GM12865 (cell line): ENCODE measurements at regions not wholly inside any gene's neighbourhood (a gene's known extent, or its start where the extent isn't known, plus 50 kb on each side); places are given as distances from the start of the nearest gene placed in this dataset.
A peak's percentile ranks its signal among the peaks of the same experiment; 100 is the strongest.
"Not testable (repeated sequence)": the region's sequence is repeated elsewhere in the genome, so short reads cannot be mapped to it uniquely, and the experiment has no call there.

ENCODE experiments used
- DNase-seq: peaks from one replicate; pipeline ENCODE4 v3.0.0; 2010; ENCODE audit warnings: low read depth
- H3K4me3 ChIP-seq: 2 replicates; pipeline ENCODE4 v1.5.1; 2011; ENCODE audit warnings: mild to moderate bottlenecking, low read depth, low read length, control low read depth
- TF ChIP-seq, protein P1 (sequence below): IDR thresholded peaks from 2 replicates; pipeline ENCODE4 v1.5.1; 2011; ENCODE audit warnings: low read length, control low read depth, low read depth, inconsistent platforms; ENCODE audit not compliant: insufficient read depth; ENCODE audit errors: missing control alignments

DNA sequence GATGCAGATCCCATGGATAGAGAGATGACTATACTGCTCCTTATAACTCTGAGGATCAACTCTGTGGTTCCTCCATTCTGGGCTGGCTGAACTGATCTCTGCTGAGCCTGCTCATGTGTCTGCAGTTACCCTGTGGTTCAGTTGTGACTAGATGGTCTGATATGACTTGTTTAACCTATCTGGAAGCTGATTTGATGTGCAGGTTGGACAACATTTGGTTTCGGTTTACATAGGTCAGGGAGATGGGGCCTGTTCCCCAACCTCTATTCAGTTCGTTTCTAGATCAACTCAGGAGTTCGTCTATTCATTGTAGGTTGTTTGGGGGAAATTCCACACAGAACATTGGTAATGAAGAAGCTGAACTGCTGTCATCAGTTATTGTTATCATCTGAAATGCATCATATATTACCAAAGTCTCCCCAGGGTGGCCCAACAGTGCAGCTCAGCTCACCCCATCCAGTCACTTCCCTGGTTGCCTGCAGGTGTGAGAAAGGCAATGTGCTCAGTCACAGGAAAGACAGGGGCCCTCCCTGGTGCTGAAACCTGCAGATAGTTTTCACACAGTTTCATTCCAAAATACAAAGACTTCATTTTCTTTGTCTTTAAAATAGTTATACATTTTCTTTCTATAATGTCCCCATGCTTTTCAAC lies 415.0 kb downstream of the RPIA start:
- DNase-seq, H3K4me3 ChIP-seq: not testable (repeated sequence)

DNA sequence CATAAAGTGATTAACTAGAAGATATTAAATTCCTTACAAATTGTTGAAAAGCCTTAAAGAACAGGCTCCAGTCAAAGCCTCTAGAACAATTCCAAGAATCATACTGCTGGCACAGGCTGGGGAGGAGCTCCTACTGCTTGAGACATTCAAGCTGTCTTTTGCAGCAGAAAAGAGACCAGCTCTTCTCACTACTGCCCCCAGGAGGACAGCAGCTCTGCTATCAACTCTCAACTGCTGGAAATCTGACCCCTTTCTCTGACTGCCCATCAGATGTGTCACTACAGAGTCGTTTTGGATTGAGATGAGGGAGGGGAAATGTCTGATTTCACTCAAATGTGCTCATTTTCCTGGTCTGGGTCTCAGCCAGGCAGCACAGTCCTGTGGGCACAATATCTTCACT lies 421.0 kb downstream of the RPIA start:
- DNase-seq: peak; percentile 2
- TF ChIP-seq, protein P1, sequence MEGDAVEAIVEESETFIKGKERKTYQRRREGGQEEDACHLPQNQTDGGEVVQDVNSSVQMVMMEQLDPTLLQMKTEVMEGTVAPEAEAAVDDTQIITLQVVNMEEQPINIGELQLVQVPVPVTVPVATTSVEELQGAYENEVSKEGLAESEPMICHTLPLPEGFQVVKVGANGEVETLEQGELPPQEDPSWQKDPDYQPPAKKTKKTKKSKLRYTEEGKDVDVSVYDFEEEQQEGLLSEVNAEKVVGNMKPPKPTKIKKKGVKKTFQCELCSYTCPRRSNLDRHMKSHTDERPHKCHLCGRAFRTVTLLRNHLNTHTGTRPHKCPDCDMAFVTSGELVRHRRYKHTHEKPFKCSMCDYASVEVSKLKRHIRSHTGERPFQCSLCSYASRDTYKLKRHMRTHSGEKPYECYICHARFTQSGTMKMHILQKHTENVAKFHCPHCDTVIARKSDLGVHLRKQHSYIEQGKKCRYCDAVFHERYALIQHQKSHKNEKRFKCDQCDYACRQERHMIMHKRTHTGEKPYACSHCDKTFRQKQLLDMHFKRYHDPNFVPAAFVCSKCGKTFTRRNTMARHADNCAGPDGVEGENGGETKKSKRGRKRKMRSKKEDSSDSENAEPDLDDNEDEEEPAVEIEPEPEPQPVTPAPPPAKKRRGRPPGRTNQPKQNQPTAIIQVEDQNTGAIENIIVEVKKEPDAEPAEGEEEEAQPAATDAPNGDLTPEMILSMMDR: peak; percentile 35
- not testable (repeated sequence) for H3K4me3 ChIP-seq

DNA sequence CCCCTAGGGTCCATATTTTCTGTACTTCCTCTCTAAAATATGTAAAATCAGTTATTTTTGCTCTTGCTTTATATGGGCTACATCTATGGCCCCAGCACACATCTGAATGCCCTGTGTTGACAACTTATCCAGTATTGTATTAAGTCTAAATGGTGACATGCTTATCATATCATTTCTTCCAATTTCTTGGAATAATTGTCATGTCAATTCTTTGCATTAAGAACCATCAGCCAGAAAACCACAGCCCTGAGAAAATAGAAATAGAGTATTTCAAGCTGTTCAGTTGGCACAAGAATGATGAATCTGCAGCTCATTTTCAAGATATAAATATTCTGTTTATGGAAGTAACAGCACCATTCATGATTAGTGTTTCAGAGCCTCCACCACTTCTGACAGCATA lies 421.8 kb downstream of the RPIA start:
- DNase-seq, H3K4me3 ChIP-seq: not testable (repeated sequence)

DNA sequence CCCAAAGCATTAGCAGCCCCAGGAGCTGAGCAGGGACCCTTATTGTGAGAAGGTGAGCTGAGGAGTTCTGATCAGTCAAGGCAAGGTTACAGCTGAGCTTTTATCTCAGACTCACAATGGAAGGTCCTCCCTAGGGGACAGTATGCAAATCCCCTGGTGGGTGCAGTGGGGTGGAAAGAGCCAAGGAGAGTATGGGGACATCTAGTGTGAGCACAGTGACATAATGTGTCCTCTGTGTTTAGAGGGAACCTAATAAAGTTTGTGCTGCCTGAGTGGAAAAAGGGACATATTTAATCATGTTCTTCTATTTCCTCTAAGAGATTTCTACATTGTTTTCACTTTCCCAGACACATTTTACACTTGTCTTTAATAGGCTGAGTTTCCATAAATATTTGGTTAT lies 438.0 kb downstream of the RPIA start:
- H3K4me3 ChIP-seq, DNase-seq: not testable (repeated sequence)

DNA sequence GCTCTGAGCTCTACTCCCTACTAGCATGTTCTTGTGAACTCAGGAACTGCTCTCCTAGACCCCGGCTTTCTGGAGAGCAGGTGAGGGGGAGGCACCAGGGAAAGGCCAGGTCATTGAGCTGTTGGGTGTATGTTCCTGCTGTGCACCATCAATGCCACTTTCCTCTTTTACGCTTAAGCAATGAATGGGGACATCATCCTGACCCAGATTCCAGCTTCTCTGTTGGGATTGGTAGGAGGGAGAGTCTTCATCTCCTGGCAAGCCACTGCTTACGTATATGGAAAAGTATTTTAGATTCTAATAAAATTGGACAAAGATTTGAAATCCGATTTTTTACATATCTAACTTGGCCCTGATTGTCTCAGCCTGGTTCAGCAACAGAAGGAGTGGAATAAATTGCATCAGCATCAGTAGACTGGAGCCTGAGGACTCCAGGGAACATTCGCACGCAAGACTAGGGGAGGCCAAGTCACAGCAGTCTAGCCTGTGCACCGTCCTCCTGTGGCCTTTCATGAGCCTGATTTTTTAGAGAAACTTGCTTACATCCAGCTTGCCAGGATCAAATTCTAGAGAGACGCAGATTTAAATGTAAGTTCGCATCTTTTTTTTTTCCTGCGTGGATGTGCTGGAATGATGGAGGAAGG lies 439.3 kb downstream of the RPIA start:
- not testable (repeated sequence) for DNase-seq, H3K4me3 ChIP-seq

DNA sequence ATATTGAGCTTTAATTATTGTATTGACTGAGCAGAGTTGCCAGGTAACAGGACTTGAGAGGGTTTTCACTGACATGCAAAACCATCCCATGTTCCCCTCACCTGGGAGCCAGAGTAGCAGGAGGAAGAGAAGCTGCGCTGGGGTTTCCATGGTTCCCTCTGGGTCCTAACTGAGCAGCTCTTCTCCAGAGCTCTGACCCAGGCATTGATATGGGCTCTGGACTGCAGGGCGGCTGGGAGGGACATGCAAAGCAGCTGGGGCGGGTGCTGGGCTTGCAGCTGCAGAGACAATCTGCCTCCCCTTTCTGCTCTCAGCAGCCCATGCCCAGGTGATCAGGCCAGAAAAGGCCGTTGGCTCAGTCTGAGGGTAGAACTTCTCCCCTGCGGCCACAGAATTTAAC lies 451.5 kb downstream of the RPIA start:
- peak; percentile 9 for DNase-seq
- H3K4me3 ChIP-seq: not testable (repeated sequence)

DNA sequence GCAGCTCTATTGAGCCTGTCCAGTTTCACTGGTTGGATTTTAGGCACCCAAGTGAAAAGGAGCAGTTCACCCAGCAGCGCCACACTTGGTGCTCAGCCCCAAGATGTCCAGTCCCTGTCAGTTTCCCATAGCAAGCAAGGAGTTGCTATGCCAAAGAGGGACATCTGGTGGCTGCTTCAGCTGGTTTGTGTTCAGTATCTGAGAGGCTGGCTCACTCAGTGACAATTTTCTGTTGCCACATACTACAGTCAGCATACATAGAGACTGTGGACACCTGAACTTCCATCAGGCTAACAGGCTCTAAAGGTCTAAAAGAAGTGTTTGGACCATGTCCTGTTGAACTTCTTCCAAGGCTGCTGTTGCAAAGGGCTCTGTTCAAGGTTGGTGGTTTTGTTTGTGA lies 453.9 kb downstream of the RPIA start:
- peak; percentile 1 for DNase-seq
- not testable (repeated sequence) for H3K4me3 ChIP-seq

DNA sequence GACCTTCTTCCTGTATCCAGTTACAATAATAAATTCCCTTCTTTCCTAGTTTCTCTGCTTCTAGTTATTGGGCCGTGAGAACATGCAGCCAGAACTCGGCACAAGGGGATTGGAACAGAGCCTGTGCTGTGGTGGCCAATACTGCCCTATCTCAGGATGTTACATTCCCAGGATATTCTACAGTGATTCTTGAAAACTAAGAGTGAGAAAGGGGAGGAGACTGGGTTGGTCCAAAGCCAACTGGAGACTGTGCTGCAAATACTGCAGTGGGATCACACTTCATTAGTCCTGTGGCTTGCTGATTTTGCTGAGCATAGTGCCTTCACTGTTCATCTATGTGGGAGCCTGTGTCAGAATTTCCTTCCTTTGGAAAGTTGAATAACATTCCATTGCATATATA lies 456.8 kb downstream of the RPIA start:
- not testable (repeated sequence) for H3K4me3 ChIP-seq, DNase-seq

DNA sequence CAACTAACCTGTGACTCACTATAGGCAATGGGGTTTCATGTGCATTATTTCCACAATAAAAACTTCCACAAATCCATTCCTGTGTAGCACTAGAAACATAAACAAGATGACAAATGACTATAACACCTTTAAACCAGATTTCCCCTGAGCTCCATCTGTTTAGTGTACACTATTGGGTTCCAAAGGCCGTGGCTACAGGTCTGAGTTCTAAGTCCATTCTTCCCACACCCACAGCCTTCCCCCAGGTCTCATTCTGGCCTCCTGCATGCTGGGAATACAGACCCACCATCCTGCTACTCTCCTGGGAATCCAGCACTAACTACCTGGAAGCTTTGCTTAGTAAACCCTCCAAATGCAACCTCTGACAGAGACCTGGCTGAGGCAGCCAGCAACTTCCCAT lies 460.2 kb downstream of the RPIA start:
- not testable (repeated sequence) for DNase-seq, H3K4me3 ChIP-seq

DNA sequence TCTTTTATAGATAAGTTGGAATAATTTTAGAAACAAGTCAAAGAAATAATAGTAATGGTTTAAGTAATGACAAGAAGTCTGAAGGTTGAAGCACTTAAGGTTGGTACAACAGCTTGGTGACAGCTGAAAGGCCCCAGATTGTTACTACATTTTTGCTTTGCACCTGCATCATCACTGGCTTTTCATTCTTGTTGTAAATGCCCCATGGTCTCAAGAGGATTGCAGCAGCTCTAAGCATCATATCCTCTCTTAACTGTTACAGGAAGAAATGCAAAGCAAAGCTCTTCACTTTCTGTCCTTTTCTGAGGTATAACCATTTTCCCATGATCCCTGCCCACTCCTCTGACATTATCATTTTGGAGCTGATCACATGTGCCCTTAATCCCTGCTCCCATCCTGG lies 461.0 kb downstream of the RPIA start:
- DNase-seq, H3K4me3 ChIP-seq: not testable (repeated sequence)

DNA sequence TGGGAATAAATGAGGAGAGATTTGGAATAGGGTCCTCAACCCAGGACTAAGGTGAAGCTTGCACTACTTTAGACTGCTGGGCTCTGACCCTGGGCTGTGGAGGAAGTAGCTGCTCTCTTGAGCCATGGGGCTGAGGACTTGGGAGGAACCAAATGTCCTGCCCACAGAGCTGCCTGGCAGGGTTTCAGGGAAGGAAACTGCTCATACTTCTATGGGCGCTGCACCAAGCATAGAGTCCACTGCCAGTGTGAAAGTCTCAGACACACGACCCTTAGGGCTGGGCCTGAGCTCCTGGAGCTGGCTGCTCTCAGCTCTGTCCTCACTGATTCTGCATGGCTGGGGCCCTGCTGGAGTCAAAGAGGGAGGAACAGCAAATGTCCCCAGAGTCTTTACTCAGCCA lies 461.7 kb downstream of the RPIA start:
- DNase-seq, H3K4me3 ChIP-seq: not testable (repeated sequence)

DNA sequence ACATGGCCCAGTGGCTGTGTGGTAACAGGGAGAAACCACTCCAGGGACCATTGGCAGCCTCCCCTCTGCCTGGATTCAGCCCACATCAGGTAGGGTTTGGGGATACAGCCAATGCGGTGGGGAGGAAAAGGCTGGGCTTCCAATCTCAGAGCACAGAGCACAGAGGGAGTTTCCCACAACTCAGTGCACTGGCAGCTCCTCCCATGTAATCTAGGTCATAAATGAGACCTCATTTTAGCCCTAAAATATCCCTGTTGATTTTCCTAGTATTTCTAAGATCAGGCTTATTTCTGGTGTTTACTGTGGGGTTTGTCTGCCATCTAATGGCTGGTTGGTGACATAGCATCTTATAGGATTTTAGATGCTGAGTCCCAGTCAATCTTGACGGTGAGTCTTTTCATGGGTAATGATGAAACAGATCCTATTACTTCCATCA lies 462.8 kb downstream of the RPIA start:
- DNase-seq, H3K4me3 ChIP-seq: not testable (repeated sequence)

DNA sequence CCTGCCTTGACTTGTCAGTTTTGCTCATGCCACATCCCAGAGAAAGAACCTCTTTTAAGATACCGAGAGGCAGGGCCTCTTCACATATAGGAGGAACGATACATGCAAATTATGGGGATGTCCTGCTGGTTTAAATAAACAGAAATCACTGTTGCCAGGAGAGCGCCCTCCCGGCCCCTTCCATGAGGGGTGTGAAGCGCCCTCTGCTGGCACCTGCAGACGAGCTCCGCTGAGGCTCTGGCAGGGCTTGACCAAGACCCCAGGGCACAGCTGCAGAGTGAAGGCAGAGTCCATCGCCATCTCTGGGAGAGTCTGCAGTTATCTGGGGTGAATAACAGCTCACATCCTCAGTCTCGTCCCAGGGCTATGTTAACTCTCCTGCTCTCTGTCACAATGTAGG lies 468.8 kb downstream of the RPIA start:
- DNase-seq, H3K4me3 ChIP-seq: not testable (repeated sequence)

DNA sequence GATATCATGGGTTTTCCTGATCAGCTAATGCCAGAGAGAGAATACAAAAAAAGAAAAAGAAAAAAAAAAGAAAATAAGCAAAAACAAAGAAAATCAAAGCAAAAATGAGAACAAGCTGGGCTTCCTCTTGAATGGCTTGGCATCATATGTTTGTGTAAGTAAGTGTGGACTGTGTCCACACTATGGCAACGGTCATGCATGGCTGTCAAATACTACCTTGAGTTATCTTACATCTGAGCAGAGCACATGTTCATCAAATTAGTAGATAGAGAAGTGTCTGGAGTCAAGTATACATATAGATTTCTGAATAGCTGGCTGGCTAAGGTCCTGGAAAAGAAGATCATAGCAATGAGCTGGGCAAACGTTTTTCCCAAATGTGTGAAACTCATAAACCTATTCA lies 470.2 kb downstream of the RPIA start:
- H3K4me3 ChIP-seq, DNase-seq: not testable (repeated sequence)

DNA sequence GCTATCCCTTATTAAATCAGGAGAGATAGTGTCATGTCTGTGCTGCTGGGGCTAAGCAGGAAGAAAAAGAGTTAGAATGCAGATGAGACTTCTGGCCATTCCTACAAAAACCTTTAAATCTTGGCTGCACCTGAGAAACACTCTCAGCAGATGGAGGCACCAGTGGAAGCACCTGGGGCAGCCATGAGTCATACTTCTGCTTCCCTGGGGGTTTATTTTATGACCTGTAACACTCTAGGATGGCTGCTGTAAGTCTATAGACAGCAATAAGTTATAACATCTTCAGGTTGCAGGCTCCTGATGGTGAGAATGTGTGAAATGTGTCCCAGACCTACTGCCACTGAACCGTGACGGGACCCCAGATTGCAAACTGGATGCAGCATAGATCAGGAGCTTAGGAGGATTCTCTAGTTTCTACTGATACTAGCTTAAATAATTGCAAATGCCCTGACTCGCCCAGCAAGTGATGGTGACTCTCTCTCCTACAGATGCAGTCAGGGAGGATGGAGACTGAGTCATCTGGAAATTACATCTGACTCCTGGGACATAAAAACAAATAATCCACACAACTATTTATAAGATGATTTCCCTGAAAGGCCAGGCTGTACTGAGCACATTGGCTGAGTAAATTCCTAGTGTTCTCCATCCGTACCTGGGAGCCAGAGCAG lies 479.2 kb downstream of the RPIA start:
- not testable (repeated sequence) for H3K4me3 ChIP-seq, DNase-seq

DNA sequence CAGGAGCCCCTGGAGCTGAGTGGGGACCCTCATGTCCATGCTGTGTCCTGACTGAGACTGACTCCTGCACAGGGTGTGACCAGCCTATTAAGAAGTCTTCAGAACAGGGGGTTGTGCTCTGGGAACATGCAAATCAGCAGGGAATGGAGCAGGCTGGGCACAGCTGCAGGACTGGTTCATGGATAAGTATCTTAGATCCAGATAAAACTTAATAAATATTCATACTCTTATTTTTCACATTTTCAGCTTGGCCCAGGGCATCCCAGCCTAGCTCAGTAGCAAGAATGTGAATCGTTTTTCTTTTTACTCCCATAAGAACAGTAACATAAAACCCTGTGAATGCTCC lies 479.7 kb downstream of the RPIA start:
- DNase-seq, H3K4me3 ChIP-seq: not testable (repeated sequence)

DNA sequence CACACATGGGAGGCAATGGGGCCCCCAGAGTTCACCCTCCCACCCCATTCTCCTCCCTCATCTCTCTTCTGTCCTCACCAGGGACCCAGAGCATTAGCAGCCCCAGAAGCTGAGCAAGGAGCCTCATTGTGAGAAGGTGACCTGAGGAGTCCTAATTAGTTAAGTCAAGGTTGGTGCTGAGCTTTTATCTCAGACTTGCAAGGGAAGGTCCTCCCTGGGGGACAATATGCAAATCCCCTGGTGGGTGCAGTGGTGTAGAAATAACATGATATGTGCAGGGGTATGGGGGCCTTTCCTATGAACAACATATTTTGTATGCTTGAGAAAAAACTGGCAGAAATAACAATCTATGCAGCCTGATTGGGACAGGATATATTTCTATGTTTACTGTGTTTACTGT lies 485.5 kb downstream of the RPIA start:
- DNase-seq, H3K4me3 ChIP-seq: not testable (repeated sequence)

DNA sequence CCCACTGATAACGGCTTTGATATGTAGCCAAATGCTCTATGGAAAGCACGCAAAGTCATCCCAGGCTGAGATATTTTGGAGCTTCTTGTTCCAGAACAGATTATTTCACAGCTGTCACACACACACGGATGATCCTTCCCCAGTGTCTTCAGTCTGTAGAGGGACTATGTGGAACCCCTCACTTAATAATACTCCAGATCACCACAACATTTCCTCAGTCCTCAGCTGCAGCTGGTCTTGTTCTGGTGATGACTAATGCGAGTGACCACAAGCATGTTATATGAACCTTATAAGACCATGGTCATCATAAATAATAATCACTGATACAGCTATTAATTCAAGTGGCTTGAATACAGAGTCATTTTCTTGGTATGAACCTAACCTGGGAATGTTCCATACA lies 490.7 kb downstream of the RPIA start:
- H3K4me3 ChIP-seq, DNase-seq: not testable (repeated sequence)

DNA sequence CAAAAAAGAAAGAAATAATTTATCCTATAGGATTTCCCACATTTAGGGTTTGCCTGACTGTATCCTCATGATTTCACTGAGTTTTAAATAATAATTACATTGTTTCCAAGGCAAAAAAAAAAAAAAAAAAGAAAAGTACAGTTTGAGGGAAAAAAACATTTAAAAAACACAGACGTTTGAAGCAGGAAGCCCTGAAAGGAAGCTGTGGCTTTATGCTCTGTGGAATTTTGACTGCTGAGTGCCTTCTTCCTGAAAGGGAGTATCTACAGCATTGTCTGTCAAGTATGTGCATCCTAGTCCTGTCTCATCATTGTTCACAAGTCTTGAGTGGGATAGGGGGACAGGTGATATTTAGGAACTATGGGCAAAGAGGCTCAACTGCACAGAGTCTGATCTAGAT lies 493.3 kb downstream of the RPIA start:
- not testable (repeated sequence) for DNase-seq, H3K4me3 ChIP-seq
